ENCODE measurements at regions not wholly inside any gene's neighbourhood (a gene's known extent, or its start where the extent isn't known, plus 50 kb on each side); places are given as distances from the start of the nearest gene placed in this dataset.

GRCh38 chr4:138655286-138655685 lies 360.3 kb upstream of the NOCT start:
- TF ChIP-seq REST (IDR thresholded peaks at IDR 0.05; ENCODE audit: insufficient read depth in 1 of 2, low read depth in 2 of 2, low read length in 2 of 2) (no peak), POLR2AphosphoS5 (IDR thresholded peaks at IDR 0.05; ENCODE audit: low read depth, low read length) (no peak), TAF1 (IDR thresholded peaks at IDR 0.05; ENCODE audit: borderline replicate concordance, insufficient read depth, low read length) (no peak)

Data from PFSK-1 (cell line).